ENCODE measurements at regions not wholly inside any gene's neighbourhood (a gene's known extent, or its start where the extent isn't known, plus 50 kb on each side); places are given as distances from the start of the nearest gene placed in this dataset.

- TF ChIP-seq CTCF (conservative IDR thresholded peaks at IDR 0.05; ENCODE audit: low read depth in 2 of 2) (no peak), ZNF331 (CRISPR knock-in tag; IDR thresholded peaks at IDR 0.05; ENCODE audit: low read depth) (no peak), ETS1 (IDR thresholded peaks at IDR 0.05) (no peak), JUNB (IDR thresholded peaks at IDR 0.05; ENCODE audit: unreplicated experiment) (no peak), EZH2 (IDR thresholded peaks at IDR 0.05; ENCODE audit: low read depth, unreplicated experiment) (no peak), STAT1 (IDR thresholded peaks at IDR 0.05; ENCODE audit: unreplicated experiment) (no peak), EZH2phosphoT487 (IDR thresholded peaks at IDR 0.05; ENCODE audit: unreplicated experiment) (no peak)
Observed at GRCh38 chr7:68441645-68442044, 1156.6 kb upstream of the AUTS2 start (continued).

- Mint-ChIP-seq H3K36me3 (ENCODE audit: low read depth) (peaks cover 36% of the 10 kb centered on the region), H3K4me3 (no peak overlapping the region), H3K4me1 (no peaks in the 10 kb centered on the region), H3K27ac (no peak overlapping the region), H3K27me3 (ENCODE audit: insufficient read depth, low read depth, poor library complexity) (no peaks in the 10 kb centered on the region), H3K9me3 (peaks cover 87% of the 10 kb centered on the region)
- no peak for TF ChIP-seq ETS1 (IDR thresholded peaks at IDR 0.05)
- no peak for TF ChIP-seq CTCF (conservative IDR thresholded peaks at IDR 0.05; ENCODE audit: low read depth in 2 of 2)
- no peak for TF ChIP-seq STAT1 (IDR thresholded peaks at IDR 0.05; ENCODE audit: unreplicated experiment)
- TF ChIP-seq EZH2phosphoT487 (IDR thresholded peaks at IDR 0.05; ENCODE audit: unreplicated experiment): no peak
- TF ChIP-seq POLR2AphosphoS5 (IDR thresholded peaks at IDR 0.05; ENCODE audit: low read depth): no peak
- TF ChIP-seq NANOG (IDR thresholded peaks at IDR 0.05; ENCODE audit: borderline replicate concordance): no peak
- no peak for TF ChIP-seq EZH2 (IDR thresholded peaks at IDR 0.05; ENCODE audit: low read depth, unreplicated experiment)
- TF ChIP-seq JUNB (IDR thresholded peaks at IDR 0.05; ENCODE audit: unreplicated experiment): no peak
- no peak for TF ChIP-seq ZNF331 (CRISPR knock-in tag; IDR thresholded peaks at IDR 0.05; ENCODE audit: low read depth)
- no peaks in the 10 kb centered on the region for H4K20me1 ChIP-seq (replicated peaks; ENCODE audit: insufficient read depth)
- no peaks in the 10 kb centered on the region for H3K4me1 ChIP-seq (ENCODE audit: insufficient read depth)
- H3K4me3 ChIP-seq: no peak overlapping the region
- H3K27me3 ChIP-seq (ENCODE audit: insufficient read depth): no peaks in the 10 kb centered on the region
- no peak overlapping the region for H2AFZ ChIP-seq
- ATAC-seq (no peak), DNase-seq (ENCODE audit: low spot score) (no peak)
- no peak overlapping the region for H3K27ac ChIP-seq (ENCODE audit: low read depth)
- no peak overlapping the region for H3K4me2 ChIP-seq
- H3K36me3 ChIP-seq (ENCODE audit: insufficient read depth): 0 out of 2 replicates have a peak, but pooled peaks cover 4% of the 10 kb centered on the region
- no peaks in the 10 kb centered on the region for H3F3A ChIP-seq (replicated peaks; ENCODE audit: low read depth)
- no peaks in the 10 kb centered on the region for H3K79me2 ChIP-seq (replicated peaks; ENCODE audit: insufficient read depth)
- H3K9me2 ChIP-seq (ENCODE audit: insufficient read depth): no peaks in the 10 kb centered on the region
Observed at GRCh38 chr7:68442931-68443631, 1155.2 kb upstream of the AUTS2 start.
